ENCODE measurements at regions not wholly inside any gene's neighbourhood (a gene's known extent, or its start where the extent isn't known, plus 50 kb on each side); places are given as distances from the start of the nearest gene placed in this dataset.

DNA sequence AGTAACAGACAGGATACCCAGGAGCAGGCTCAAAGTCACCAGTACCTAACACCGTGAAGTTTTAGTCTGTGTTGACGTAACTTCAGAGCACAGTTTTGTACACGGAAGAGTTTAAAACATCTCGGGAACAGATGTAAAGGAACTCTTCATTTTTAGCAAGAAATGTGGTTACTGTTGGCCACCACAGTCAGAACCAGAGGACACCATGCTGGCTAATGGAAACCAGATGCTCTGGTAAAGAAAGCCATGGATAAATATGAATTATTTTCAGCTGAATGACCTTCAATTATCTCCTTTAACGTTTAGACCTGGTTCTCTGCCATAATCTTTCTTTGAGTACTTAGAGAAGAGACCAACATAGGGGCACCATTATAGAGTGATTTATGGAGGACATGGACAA lies 115.9 kb downstream of the NTMT2 start:
- TF ChIP-seq, protein P1, sequence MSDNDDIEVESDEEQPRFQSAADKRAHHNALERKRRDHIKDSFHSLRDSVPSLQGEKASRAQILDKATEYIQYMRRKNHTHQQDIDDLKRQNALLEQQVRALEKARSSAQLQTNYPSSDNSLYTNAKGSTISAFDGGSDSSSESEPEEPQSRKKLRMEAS (IDR thresholded peaks at IDR 0.05; ENCODE audit: low read depth, low read length): no peak
- no peak for TF ChIP-seq MYC (IDR thresholded peaks at IDR 0.05; ENCODE audit: low read depth, low read length)
- TF ChIP-seq, protein P2, sequence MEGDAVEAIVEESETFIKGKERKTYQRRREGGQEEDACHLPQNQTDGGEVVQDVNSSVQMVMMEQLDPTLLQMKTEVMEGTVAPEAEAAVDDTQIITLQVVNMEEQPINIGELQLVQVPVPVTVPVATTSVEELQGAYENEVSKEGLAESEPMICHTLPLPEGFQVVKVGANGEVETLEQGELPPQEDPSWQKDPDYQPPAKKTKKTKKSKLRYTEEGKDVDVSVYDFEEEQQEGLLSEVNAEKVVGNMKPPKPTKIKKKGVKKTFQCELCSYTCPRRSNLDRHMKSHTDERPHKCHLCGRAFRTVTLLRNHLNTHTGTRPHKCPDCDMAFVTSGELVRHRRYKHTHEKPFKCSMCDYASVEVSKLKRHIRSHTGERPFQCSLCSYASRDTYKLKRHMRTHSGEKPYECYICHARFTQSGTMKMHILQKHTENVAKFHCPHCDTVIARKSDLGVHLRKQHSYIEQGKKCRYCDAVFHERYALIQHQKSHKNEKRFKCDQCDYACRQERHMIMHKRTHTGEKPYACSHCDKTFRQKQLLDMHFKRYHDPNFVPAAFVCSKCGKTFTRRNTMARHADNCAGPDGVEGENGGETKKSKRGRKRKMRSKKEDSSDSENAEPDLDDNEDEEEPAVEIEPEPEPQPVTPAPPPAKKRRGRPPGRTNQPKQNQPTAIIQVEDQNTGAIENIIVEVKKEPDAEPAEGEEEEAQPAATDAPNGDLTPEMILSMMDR (IDR thresholded peaks at IDR 0.05; ENCODE audit: low read depth, low read length): no peak
- no peak for TF ChIP-seq POLR2A (IDR thresholded peaks at IDR 0.05; ENCODE audit: extremely low read depth, insufficient read length)
- no peak overlapping the region for H3K4me3 ChIP-seq (ENCODE audit: low read depth, low read length)
- DNase-seq (ENCODE audit: low read depth): no peak

DNA sequence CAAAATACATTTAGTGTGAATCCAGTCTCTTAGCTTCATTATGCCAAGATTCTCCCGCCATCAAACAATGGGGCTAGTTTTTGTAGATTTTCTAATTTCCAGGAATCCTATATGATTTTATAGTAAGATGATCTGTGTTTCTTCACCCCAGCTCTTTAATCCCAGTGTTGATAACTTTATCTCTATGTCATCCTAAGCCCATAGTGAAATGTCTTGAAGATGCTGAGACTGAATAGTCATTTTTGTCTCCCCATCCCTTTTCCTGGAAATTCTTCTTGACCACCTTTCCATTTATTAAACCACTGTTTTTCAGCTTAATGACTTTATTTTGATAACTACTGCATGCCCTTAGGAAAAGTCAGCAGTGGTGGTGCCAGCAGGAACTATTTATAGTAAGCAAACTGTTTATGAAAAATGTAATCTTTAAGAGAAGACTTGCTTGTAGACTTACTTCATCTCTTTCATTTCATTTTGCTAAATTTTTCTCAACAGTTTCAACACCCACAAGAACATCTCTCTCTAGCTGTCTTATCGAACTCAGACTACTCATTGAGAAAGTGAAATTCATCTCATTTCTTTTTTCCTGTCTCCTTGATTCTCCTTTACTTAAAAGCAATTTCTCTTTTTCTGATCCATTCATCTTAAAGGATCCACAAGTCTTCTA lies 116.6 kb downstream of the NTMT2 start:
- TF ChIP-seq, protein P1 (IDR thresholded peaks at IDR 0.05; ENCODE audit: low read depth, low read length): no peak
- no peak for TF ChIP-seq MYC (IDR thresholded peaks at IDR 0.05; ENCODE audit: low read depth, low read length)
- TF ChIP-seq POLR2A (IDR thresholded peaks at IDR 0.05; ENCODE audit: extremely low read depth, insufficient read length): no peak
- TF ChIP-seq, protein P2 (IDR thresholded peaks at IDR 0.05; ENCODE audit: low read depth, low read length): no peak
- no peak for DNase-seq (ENCODE audit: low read depth)
- no peak overlapping the region for H3K4me3 ChIP-seq (ENCODE audit: low read depth, low read length)

DNA sequence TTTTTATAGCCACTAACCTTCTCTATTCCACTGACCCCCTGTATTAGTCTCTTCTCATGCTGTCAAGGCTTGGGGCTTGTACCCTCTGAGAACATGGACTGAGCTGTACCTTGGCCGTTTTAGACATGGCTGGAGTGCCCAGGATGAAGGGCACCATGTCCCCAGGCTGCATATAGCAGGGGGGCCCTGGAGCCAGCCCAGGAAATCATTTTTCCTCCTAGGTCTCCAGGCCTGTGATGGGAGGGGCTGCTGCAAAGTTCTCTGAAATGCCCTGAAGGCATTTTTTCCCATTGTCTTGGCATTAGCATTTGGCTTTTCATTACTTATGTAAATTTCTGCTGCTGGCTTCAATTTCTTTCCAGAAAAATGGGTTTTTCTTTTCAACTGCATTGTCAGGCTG lies 119.5 kb downstream of the NTMT2 start:
- TF ChIP-seq, protein P2 (IDR thresholded peaks at IDR 0.05; ENCODE audit: low read depth, low read length): no peak
- no peak for TF ChIP-seq POLR2A (IDR thresholded peaks at IDR 0.05; ENCODE audit: extremely low read depth, insufficient read length)
- TF ChIP-seq, protein P1 (IDR thresholded peaks at IDR 0.05; ENCODE audit: low read depth, low read length): no peak
- no peak overlapping the region for H3K4me3 ChIP-seq (ENCODE audit: low read depth, low read length)
- DNase-seq (ENCODE audit: low read depth): no peak

DNA sequence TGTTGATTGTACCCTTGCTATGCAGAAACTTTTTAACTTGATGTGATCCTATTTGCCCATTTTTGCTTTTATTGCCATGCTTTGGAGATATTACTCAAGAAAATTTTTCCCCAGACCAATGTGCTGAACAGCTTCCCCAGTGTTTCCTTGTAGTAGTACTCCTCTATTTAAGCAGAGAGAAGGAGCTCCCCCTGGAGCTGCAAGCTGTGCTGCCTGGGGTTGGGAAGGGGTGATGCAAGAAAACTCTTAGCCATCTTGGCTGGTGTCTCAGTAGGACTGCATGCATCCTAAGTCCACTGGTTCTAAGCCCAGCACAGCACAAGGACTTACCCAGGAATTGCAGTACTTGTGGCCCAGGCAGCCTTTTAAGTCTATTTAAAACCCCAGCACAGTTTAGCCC lies 121.6 kb downstream of the NTMT2 start:
- no peak for DNase-seq (ENCODE audit: low read depth)
- no peak overlapping the region for H3K4me3 ChIP-seq (ENCODE audit: low read depth, low read length)
- TF ChIP-seq MYC (IDR thresholded peaks at IDR 0.05; ENCODE audit: low read depth, low read length): no peak
- no peak for TF ChIP-seq POLR2A (IDR thresholded peaks at IDR 0.05; ENCODE audit: extremely low read depth, insufficient read length)
- TF ChIP-seq, protein P1 (IDR thresholded peaks at IDR 0.05; ENCODE audit: low read depth, low read length): no peak
- TF ChIP-seq, protein P2 (IDR thresholded peaks at IDR 0.05; ENCODE audit: low read depth, low read length): no peak

DNA sequence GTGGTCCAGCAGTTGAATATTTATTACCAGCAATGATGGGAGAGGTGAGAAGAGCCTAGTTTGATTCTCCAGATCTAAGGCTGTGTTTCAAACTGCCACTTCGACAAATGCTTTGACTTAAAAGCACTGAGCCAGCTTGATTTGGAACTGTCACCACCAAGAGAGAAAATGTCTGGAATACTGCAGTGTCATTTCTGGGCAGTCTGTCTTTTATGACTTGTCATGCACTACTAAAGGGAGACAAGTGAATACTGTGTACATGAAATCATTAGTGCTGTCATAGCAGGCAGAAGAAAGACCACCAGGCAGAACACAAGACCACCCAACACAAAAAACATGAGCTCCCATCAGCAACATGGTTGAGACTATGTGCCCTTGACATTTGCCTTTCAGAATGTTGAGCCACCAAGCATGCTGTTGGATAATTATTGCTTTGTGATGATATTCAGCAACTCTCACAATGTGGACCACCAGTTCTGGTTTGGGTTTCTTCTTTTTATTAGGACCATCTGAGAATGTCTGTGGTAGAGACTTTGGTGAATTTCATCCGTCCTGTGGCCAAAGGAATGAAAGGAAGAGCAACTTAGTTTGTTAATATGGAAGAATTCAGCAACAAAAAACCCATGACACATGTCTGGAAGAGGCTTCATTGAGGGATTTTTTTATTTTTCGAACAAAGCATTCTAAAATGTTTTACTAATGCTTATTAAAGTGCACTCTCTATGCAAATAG lies 125.8 kb downstream of the NTMT2 start:
- TF ChIP-seq, protein P1 (IDR thresholded peaks at IDR 0.05; ENCODE audit: low read depth, low read length): no peak
- TF ChIP-seq MYC (IDR thresholded peaks at IDR 0.05; ENCODE audit: low read depth, low read length) (no peak), POLR2A (IDR thresholded peaks at IDR 0.05; ENCODE audit: extremely low read depth, insufficient read length) (no peak)
- TF ChIP-seq, protein P2 (IDR thresholded peaks at IDR 0.05; ENCODE audit: low read depth, low read length): no peak
- H3K4me3 ChIP-seq (ENCODE audit: low read depth, low read length): no peak overlapping the region
- DNase-seq (ENCODE audit: low read depth): no peak

All from NB4 (cell line).